ENCODE measurements at regions not wholly inside any gene's neighbourhood (a gene's known extent, or its start where the extent isn't known, plus 50 kb on each side); places are given as distances from the start of the nearest gene placed in this dataset.
"Not testable (repeated sequence)": the region's sequence is repeated elsewhere in the genome, so short reads cannot be mapped to it uniquely, and the experiment has no call there.

DNA sequence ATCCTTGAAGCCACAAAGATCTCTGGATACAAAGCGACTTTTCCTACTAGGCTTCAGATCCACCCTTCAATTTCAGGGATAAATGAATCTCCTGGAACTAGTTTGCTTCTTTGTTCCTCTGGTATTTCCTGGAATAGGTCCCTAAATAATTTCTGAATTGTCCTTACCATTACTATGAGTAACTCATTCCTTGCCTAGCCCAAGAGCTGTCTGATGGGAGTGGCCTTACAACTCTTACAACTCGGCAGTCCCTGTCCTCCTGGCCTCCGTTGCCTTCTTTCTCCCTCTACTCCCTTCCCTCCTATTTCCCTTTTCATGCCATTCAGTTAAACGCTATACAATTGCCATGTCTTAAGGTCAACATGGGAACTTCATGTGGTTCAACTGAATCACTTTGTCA, 98.2 kb upstream of the FHL2 start:
- DNase-seq (ENCODE audit: low read depth in 2 of 2) = no peak

DNA sequence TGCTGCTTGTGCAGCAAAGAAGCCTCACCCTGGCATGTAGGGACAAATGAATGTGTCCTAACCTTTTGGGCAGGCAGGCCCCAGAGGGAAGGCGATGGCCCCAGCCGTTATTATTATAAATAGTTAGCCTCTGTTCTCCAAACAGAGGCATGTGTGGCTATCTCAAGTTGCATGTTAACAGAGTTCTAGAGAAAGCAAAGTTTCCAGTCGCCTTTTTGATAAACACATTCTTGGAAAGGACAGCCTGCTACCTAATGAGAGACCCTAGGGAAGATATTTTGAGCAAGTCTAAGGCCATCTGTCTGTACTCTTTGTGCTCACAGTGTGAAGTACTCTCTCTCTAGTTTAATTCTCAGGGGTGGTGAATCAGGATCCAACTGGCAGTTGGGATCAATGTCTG, 97.4 kb upstream of the FHL2 start:
- no peak for DNase-seq (ENCODE audit: low read depth in 2 of 2)

DNA sequence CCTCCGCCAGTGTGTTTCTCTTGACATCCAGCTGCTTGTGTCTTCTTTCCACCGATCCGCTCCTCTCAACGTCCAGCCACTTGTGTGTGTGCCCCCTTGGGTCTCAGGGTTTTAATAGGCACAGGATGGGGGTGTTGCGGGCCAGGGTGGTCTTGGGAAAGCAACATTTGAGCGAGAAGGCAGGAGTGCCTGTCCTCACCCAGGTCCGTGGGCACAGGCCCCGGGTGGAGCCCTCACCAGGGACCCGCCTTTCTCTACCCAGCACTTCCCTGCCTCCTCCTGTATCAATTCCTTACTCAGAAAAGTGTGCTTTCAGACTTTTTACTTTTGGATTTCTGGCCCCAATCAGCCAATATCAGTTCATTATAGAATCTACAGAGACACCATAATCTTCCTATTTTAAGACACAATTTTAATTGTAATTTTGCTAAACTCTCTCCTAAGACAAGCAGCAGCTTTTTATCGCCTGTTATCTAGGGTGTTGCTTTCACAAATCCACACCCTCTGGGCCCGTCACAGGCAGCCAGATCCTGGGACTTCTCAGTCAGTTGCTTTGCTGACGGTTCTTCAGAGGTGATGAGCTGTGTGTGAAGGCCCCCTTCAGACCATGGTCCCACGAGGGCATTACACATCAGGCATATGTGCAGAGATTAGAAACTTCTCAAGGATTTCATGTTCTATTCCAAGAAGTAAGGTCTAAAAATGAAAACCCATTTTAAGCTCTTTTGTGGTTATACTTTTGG, 96.0 kb upstream of the FHL2 start:
- no peak for DNase-seq (ENCODE audit: low read depth in 2 of 2)

DNA sequence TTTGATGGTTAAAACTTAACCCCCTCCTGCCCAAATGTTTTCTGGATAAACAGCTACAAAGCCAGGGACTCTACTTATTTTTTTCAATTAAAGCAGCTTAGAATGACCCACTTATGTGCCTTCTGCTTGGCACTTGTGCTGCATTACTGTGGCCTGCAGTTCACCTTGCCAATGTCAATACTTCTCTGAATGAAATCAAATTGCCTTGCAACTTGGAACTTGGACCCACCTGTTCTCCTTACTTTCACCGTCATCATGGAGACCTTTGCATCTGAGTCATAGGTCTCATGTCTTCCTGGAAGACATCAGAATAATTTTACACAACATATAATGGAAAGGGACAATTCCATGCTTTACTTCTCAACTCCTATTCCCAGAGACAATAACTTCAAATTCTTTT, 92.1 kb upstream of the FHL2 start:
- DNase-seq (ENCODE audit: low read depth in 2 of 2) = no peak

DNA sequence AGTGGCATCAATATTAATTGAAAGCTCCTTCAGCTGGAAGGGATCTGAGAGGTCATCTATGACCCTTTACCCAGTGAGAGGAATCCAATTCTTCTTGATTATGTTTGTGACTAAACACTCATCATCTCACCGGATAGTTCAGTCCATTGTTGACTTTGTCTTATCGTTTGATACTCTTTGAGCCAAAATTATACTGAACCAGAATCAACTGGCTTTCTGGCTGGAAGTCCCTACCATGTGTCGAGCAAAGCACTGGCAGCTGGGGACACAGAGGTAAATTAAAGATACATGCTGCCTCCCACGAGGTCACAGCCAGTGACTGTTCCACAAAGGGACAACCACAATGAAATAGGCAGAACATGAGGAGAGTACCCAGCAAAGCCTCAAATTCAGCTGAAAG, 91.4 kb upstream of the FHL2 start:
- DNase-seq (ENCODE audit: low read depth in 2 of 2) = no peak

DNA sequence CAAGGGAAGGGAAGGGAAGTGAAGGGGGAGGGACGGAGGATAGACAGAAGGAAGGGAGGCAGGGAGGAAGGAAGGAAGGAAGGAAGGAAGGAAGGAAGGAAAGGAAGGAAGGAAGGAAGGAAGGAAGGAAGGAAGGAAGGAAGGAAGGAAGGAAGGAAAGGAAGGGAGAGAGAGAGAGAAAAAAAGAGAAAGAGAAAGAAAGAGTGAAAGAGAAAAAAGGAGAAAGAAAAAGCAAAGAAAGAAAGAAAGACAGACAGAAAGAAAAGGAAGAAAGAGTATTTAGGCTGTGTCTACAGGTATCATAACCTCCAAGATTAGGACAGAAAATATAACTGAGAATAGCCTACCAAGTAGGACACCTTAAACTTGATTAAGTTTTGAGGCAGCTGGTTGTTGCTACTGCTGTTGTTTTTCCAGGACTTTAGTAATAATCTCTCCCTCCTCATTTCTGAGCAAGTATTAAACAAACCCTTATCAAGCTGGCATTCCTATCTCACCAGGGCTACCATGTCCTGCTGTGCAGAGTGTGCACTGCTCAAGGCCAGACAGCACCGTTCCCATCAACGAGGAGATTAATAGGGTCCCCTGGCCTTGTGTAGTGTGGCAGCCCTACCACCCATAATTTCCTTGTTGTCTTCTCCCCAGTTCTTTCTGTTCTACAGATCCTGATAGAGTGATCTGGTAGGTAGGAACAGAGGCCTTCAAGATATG, 90.5 kb upstream of the FHL2 start:
- no peak for DNase-seq (ENCODE audit: low read depth in 2 of 2)

DNA sequence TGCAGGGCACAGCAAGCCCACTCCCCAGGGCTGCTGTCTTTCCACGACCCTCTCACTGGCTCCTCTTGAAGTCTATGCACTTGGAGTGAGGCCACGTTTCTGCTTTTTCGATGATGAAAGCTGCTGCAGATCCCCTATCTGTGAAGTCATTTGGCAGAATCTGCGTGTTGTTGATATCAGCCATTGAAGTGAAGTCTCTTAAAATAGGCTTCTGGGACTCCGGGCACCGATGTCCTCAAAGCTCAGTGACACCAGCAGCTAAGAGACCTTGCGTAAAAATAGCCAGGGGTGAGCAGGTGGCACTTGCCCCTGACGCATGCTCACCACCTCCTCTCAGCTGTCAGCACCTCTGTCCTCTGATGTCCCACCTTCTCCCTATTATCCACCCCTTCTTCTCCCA, 89.4 kb upstream of the FHL2 start:
- DNase-seq (ENCODE audit: low read depth in 2 of 2) = no peak

DNA sequence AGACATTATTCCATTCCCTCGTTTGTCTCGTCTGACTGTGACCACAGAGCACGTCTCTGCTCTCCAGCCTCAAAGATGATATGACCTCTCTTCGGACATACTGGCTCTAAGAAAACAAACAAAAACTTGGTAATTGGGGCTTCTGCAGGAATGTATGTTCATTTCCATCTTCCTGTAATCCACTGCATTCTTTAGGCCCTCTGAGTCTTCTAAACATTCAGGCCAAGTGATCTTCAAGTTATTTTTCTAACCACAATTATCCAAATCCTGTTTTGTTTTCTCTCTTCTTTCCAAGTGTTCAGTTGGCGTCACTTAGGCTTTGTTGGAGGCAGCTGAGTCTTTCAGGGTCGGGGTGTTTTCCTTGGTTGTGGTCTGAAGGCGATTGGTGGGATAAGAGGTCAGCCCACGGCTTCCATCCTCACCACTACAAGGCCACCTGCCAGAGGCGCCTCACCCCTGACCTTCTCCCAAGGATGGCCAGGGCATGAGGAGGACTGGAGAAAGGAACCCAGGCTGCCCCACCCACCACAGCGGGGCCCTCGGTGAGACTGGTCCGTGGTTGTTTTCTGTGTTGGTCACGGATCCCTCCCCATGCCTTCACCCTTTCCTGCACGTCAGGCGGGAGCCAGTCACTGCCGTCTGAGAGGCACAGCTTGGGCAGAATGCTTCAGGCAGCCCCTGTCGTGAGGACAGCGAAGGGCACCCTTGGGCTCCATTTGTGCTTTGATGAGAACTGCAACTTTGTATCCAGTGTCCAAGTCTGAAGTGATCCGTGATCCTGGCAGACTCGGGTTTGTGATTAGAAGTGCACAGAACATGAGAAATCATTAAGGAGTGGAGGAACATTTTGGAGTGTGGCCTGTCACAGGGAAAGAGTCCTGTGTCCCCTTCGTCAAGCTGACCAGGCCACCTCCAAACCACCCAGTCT, 88.6 kb upstream of the FHL2 start:
- no peak for DNase-seq (ENCODE audit: low read depth in 2 of 2)

DNA sequence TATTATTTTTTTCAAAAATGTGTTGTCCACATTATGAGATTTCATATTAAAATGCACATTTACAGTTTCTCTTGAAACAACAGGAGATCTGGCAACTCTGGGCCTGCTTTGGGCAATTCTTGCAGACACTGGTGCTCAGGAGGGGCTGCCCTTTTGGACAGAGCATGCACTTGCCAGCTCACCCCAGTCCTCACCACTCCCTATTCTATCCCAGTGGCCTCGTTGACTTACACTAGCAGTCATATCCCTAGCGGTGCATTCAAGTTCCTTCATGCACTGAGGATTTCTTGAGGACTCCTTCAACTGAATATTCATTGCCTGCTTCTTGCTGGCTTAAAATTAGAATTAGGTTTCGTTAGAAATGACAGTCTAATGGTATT, 87.9 kb upstream of the FHL2 start:
- no peak for DNase-seq (ENCODE audit: low read depth in 2 of 2)

DNA sequence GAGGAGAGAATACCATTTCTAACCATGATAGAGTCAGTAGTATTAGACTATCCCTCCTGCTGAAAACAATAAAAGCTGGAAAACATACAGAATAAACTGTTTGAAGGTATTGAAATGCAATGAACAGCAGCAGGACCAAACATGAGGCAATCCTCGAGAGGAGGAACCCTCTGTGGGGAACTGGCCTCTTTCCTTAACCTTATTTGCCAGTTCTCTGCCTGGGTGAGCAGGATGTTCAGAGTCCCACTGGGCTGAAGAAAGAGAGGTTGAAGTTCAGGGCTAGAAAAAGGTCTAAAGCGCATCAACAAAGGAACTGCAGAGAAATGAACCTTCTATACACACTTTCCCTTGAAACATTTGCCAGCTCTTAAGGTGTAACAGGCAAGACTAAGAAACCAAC, 79.8 kb upstream of the FHL2 start:
- no peak for DNase-seq (ENCODE audit: low read depth in 2 of 2)

DNA sequence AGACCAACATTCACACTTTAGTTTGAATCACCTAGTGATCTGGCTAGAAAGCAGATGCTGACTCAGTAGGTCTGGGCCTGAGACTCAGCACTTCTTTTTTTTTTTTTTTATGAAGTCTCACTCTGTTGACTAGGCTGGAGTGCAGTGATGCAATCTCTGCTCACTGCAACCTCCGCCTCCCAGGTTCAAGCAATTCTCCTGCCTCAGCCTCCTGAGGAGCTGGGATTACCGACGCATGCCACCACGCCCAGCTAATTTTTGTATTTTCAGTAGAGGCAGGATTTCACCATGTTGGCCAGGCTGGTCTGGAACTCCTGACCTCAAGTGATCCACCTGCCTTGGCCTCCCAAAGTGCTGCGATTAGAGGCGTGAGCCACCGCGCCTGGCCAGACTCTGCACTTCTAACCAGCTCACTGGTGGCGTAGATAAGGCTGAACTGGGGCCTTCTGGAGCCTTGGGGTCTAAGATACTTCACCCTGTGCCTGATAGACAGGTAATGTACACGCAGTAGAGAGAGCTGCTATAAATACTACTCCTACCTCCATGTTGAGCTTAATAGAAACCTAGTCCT, 78.3 kb upstream of the FHL2 start:
- not testable (repeated sequence) for DNase-seq (ENCODE audit: low read depth in 2 of 2)

DNA sequence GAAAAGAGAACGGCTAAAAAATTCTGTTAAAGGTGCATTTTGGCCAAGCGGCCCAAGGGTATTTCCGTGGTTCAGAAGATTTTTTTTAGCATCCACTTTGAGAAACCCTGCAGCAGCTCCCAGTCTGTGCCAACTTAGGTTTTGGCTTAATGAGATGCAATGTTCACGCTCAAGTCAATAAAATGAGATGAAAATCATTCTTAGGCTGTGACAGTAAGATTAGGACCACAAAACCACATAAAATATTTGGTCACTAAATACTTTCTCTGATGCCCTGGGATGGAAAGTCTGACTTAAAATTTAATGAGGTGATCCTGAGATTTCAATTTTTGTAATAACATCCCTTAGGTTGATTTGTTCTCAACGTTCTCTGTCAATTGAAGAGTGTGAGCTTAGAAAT, 74.2 kb upstream of the FHL2 start:
- DNase-seq (ENCODE audit: low read depth in 2 of 2) = no peak

DNA sequence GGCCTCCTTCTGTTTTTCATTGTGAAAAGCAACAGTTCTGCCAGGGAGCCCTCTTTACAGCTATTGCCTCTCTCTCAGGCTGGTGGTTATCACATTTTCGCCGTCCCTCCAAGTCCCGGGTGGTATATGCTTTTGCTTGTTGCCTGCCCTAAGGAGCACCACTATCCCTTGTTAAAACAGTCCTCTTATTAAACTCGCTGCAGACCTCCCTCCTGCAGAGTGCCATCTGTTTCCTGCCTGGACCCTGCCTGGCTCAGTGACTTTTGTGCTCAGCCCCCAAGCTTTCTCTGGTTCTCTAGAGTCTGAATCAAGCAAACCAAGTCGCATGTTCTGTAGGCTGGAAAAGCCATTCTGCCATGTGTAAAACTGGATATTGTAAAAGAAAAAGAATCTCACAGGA, 72.1 kb upstream of the FHL2 start:
- DNase-seq (ENCODE audit: low read depth in 2 of 2) = no peak

DNA sequence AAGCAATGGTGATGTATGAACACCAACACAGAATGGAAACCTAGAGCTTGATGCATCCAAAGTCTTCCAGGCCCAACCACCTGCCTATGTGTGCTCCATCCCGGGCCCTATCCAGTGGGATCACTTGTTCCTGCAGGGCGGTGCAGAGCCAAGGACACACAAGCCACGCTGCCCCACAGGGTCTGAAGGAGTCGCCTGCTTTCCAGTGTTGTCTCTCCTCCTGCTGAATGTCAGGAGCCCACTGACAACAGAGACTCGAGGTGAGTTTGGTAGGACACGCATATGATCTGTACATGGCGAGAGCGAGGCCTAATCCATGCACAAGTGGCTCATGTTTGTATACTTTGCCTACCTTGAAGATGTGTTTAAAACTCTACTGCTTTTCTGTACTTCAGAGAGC, 70.9 kb upstream of the FHL2 start:
- DNase-seq (ENCODE audit: low read depth in 2 of 2) = no peak

DNA sequence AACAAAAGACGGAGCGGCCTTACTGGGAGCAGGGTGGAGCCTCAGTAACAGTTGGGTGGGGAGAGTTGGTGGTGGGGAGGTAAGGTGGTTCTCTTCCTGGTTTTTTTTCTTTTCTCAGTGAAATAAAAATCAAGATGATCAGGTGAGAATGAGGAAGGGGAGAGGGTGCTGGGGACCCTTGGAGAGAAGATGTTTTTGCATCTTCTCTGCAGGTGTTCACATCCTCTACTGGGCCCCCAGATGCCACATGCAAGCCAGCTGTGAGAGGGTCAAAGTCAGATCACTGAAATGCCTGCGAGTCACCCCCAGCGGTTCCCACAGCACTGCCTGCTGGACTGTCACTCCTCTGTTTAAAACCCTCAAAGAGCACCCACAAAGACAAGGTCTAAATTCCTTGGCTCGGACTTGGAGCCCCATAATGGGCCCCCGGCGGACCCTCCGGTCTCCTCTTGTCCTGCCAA, 69.8 kb upstream of the FHL2 start:
- no peak for DNase-seq (ENCODE audit: low read depth in 2 of 2)

DNA sequence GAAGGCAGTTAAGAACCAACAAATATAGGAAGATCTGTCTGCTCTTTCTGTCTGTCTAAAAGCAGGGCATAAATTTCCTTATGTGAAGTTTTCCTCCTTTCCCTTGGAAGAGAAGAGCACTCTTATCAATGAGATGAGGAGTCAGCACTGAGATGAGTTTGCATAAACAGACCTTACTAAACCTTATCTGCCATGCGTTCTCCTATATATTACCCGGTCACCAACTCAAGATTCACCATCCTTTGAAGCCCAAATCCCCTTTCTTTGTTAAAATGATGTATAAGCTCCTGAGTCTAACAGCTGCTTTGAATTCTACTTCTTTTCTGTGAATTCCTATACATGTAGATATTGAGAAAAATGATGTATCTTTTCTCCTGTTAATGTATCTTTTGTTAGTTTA, 65.5 kb upstream of the FHL2 start:
- no peak for DNase-seq (ENCODE audit: low read depth in 2 of 2)

DNA sequence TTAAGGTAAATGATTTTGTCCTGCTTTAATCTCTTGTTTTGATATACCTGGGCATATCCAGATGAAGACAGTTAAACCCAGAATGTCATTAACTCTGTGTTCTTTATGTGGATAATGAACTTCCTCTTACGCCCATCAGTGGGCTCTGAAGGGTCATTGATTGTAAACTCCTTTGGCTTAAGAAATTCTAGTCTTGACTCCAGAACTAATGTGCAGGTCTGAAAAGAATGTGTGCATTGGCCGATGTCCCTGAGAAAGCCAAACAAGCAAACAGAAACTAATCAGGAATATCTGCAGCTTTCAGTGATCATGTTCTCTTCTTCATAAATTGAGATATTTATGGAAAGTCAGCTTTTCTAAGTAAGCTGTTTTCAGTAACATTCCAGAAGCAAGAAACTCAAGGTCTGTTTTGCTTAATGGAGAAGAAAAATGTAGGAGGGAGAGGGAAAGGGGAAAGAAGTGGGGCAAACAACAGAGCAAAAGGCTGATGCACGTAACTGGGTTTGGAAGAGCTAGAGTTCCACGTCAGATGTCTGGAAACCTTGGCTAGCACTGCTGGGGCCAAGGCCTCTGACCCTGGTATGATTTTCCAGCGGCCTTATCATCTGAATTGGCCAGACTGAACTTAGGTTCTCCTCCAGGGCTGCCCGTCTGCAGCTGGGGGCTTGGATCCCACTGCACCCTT, 61.3 kb upstream of the FHL2 start:
- DNase-seq (ENCODE audit: low read depth in 2 of 2) = no peak

DNA sequence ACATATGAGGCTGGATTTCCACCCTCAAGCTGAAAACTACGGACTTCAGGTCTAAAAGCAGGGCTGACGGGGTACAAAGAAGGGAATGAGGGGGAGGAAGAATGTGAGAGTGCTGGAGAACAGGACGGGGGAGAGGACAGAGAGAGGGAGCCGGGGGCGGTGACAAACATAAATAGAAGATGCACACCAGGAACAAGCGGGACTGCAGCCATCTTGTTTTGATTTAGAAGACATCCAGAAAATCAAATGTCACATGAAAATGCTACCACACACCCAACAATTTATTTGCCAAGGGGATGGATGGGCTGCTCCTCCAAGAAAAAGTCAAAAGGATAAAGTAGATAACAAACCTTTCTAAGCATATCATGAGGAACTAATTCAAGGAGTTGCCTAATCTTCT, 59.2 kb upstream of the FHL2 start:
- DNase-seq (ENCODE audit: low read depth in 2 of 2) = no peak

DNA sequence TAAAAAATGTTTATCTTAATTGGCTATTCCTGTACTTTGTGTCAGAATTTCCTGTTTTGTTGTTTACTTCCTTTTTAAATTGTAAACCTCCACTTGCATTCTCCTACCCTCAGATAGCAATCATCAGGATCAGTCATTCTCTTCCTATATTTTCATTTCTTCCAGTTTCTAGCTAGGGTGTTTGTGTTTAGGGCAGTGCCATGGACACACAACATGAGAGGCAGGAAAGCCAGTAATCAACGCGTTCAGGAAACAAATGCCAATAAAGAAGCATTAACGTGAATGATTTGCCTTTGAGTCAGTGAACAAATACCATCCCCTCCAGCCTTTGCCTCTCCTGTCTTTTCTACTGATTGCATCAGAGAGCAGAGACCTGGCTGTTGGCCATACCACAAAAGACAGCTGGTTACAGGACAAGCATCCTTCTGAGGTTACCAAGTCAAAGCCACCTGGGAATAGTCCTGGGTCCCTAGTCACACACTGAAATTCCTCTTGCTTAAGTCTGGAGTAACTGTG, 56.7 kb upstream of the FHL2 start:
- DNase-seq (ENCODE audit: low read depth in 2 of 2) = no peak

DNA sequence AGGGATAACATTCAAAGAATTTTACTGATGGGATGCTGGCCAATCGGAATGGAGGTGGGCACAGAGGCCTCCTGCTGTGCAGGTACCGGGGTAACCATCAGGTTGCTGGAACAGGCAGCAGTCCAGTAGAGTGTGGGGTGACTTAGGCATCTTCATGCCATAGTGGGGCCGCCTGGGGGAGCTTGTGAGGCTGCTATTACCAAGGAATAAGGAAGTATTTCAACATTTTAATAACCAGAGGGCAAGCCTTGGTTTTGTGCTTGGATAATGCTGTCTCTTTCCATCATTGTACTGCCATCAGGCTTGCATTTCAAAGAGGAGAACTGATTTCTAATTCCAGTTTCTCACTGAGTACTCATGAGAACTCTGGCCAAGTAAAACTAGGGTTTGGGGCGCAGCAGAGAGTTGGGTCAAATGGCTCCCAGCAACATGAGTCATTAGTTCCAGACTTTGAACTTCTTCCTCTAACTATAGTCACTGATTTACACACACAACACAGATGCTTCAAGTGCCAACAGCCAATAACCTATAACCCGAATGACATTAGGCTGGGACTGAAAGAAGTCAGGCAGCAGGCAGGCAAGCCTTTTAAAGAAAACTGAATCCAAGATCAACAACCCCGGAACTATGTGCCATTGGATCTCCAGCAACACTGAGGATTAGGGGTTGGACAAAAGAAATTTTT, 56.1 kb upstream of the FHL2 start:
- no peak for DNase-seq (ENCODE audit: low read depth in 2 of 2)
